ENCODE measurements at regions not wholly inside any gene's neighbourhood (a gene's known extent, or its start where the extent isn't known, plus 50 kb on each side); places are given as distances from the start of the nearest gene placed in this dataset.
"Not testable (repeated sequence)": the region's sequence is repeated elsewhere in the genome, so short reads cannot be mapped to it uniquely, and the experiment has no call there.

GRCh38 chr4:130632731-130633604 is 1537.0 kb downstream of the C4orf33 start:
- no peak for DNase-seq (ENCODE audit: low read depth)

- DNase-seq (ENCODE audit: low read depth), result no peak
Measured at GRCh38 chr4:130636486-130636885, 1540.5 kb downstream of the C4orf33 start.

GRCh38 chr4:130640592-130640991 is 1544.6 kb downstream of the C4orf33 start:
- no peak for DNase-seq (ENCODE audit: low read depth)

GRCh38 chr4:130646886-130647285 is 1550.9 kb downstream of the C4orf33 start:
- no peak for DNase-seq (ENCODE audit: low read depth)

GRCh38 chr4:130648570-130648969 is 1552.6 kb downstream of the C4orf33 start:
- DNase-seq (ENCODE audit: low read depth), result no peak

GRCh38 chr4:130653842-130654241 is 1557.9 kb downstream of the C4orf33 start:
- no peak for DNase-seq (ENCODE audit: low read depth)

- no peak for DNase-seq (ENCODE audit: low read depth)
Measured at GRCh38 chr4:130659320-130659719, 1563.4 kb downstream of the C4orf33 start.

GRCh38 chr4:130668859-130669258 is 1572.9 kb downstream of the C4orf33 start:
- DNase-seq (ENCODE audit: low read depth), result no peak

- no peak for DNase-seq (ENCODE audit: low read depth)
Measured at GRCh38 chr4:130675266-130675665, 1579.3 kb downstream of the C4orf33 start.

- no peak for DNase-seq (ENCODE audit: low read depth)
Measured at GRCh38 chr4:130689181-130689580, 1593.2 kb downstream of the C4orf33 start.

- DNase-seq (ENCODE audit: low read depth), result no peak
Measured at GRCh38 chr4:130698251-130698650, 1602.3 kb downstream of the C4orf33 start.

GRCh38 chr4:130699004-130699403 is 1603.1 kb downstream of the C4orf33 start:
- no peak for DNase-seq (ENCODE audit: low read depth)

GRCh38 chr4:130703211-130703935 is 1607.4 kb downstream of the C4orf33 start:
- no peak for DNase-seq (ENCODE audit: low read depth)

GRCh38 chr4:130705023-130705422 is 1609.1 kb downstream of the C4orf33 start:
- no peak for DNase-seq (ENCODE audit: low read depth)

GRCh38 chr4:130712038-130712437 is 1616.1 kb downstream of the C4orf33 start:
- no peak for DNase-seq (ENCODE audit: low read depth)

GRCh38 chr4:130714006-130714405 is 1618.1 kb downstream of the C4orf33 start:
- DNase-seq (ENCODE audit: low read depth), result no peak

GRCh38 chr4:130722361-130722760 is 1626.4 kb downstream of the C4orf33 start:
- no peak for DNase-seq (ENCODE audit: low read depth)

GRCh38 chr4:130736436-130737185 is 1640.7 kb downstream of the C4orf33 start:
- DNase-seq (ENCODE audit: low read depth), result no peak

GRCh38 chr4:130738233-130738632 is 1642.3 kb downstream of the C4orf33 start:
- DNase-seq (ENCODE audit: low read depth), result no peak

- no peak for DNase-seq (ENCODE audit: low read depth)
Measured at GRCh38 chr4:130747842-130748241, 1651.9 kb downstream of the C4orf33 start.

- DNase-seq (ENCODE audit: low read depth), result no peak
Measured at GRCh38 chr4:130753926-130754325, 1658.0 kb downstream of the C4orf33 start.

GRCh38 chr4:130760246-130760645 is 1664.3 kb downstream of the C4orf33 start:
- no peak for DNase-seq (ENCODE audit: low read depth)

- DNase-seq (ENCODE audit: low read depth), result not testable (repeated sequence)
Measured at GRCh38 chr4:130767384-130767783, 1671.4 kb downstream of the C4orf33 start.
